Stimulated activated CD8-positive, alpha-beta memory T cell treated with anti-CD3 and anti-CD28 coated beads, Interleukin-15, amount 100 ng/mL, for 48 hours (primary cell): ENCODE measurements at regions not wholly inside any gene's neighbourhood (a gene's known extent, or its start where the extent isn't known, plus 50 kb on each side); places are given as distances from the start of the nearest gene placed in this dataset.
"Not testable (repeated sequence)": the region's sequence is repeated elsewhere in the genome, so short reads cannot be mapped to it uniquely, and the experiment has no call there.

Experiments
- DNase-seq, 2 donors: peaks; one replicate each; pipeline ENCODE4 v3.0.0-alpha.2; 2020; ENCODE audit warnings: low read depth in 2 of 2

DNA sequence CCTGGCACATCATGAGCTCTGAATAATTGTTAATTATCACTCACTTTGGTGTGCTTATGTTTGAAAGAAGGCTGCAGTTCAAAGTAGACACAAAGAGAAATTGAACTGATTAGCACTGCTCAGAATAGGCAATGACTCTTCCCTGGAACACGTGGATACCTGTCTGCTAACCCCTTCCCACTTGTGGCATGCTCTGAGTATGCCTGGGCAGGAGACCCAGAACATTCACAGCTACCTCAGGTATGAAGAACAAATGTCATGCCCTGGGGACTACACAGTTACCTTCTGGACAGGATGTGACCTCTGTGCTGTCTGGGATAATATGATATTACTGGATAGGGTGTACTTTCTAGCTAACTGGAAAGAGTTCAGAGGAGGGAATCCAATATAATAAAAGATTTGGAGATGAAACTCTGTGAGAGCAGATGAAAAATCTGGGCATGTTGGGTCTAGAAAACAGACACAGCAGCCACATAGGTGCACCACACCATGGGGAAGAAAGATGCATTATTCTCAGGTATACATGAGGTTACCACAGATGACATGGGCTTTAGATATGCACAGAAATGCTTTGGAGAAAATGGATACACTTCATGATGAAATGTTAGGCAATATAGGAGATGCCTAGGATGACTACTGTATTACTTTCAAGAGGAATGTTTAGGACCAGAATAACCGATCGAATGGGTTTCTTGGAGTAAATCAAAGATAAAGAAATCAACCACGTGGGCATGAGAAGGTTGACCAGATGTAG, 324.2 kb upstream of the PREP start:
- no peak for DNase-seq

- DNase-seq, result no peak
These were observed 312.0 kb upstream of the PREP start for GRCh38 chr6:105714846-105715245.

DNA sequence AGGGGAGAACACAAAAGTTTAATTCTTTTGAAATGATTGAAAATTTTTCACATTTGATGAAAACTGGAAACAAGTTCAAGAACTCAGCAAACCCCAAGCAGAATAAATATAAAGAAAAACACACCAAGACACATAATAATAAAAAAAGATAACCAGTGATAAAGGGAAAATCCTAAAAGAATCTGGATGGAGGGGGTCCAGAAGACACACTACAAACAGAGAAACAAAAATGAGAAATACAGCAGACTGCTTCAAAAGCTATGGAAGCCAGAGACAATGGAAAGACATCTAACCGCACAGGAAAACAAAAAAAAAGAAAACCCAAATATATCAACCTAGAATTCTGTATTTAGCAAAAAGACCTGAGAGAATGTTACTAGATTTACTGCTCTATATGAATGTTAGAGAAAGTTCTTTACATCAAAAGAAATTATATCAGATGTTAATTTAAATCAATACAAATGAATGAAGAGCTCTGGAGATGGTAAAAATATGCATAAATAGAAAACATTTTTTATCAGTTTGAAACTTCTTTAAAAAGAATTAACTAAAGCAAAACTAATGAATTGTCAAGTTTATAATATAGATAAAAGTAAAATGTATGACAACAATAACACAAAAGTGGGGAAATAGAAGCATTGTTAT, 310.7 kb upstream of the PREP start:
- DNase-seq, result no peak

DNA sequence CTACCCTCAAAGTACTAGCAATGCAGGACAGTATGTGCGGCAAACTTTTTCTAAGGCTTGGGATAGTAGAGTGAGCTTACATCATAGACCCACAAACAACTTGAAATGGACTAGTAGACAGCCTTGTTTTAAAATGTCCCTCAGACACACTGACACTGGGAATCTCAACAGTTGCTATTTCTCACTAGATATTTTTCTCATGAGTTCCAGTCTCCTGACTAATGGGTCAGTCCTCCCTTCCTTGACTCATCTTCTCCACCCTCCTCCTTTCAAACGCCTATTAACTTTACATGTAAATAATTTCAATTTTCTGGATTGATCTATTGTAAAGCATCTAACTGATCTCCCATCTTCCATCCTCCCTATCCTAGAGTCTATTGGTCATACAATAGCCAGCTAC, 308.3 kb upstream of the PREP start:
- no peak for DNase-seq

DNA sequence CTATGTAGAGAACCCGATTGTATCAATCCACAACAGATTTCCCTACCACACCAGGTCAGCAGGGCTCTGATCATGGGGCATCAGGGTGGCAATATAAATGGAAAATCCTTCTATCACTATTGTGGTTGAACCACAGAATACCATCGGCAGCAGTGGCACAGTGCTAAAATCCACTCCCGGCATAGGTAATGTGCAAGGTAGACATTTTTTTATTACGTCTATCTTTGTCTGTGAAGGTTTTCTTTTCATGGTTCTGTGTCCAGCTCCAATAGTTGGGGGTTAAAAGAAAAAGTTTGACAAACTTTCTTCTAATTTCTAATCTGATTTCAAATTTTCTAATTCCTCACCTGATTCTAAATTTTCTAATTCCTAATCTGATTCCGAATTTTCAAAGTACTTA, 302.7 kb upstream of the PREP start:
- DNase-seq, result no peak

- DNase-seq, result no peak
These were observed 292.6 kb upstream of the PREP start for GRCh38 chr6:105695461-105695860.

- DNase-seq, result no peak
These were observed 289.8 kb upstream of the PREP start for GRCh38 chr6:105692613-105693215.

DNA sequence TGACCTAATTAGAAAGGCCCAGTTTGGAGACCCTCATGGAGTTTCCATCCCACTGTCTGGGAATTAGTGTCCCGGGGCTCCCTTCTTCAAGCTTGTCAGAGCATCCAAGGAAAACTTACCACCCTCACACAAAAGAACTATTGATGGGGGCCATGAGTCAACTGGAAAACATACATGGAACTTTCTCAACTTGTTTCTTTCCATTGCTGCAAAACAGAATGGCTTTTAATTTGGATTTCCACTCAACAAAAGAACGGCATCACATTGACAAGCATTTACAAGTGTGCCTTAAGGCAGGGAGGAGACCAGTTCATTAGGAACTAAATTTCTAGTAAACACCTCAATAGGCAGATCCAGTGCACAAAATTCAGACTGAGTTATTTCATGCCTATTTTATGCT, 289.1 kb upstream of the PREP start:
- DNase-seq, result no peak

- no peak for DNase-seq
These were observed 288.2 kb upstream of the PREP start for GRCh38 chr6:105691081-105691480.

- no peak for DNase-seq
These were observed 285.7 kb upstream of the PREP start for GRCh38 chr6:105688573-105688972.

GRCh38 chr6:105686793-105687192, 283.9 kb upstream of the PREP start:
- DNase-seq, result not testable (repeated sequence)

- no peak for DNase-seq
These were observed 278.2 kb upstream of the PREP start for GRCh38 chr6:105681061-105681460.

GRCh38 chr6:105680131-105680530, 277.2 kb upstream of the PREP start:
- DNase-seq, result no peak

DNA sequence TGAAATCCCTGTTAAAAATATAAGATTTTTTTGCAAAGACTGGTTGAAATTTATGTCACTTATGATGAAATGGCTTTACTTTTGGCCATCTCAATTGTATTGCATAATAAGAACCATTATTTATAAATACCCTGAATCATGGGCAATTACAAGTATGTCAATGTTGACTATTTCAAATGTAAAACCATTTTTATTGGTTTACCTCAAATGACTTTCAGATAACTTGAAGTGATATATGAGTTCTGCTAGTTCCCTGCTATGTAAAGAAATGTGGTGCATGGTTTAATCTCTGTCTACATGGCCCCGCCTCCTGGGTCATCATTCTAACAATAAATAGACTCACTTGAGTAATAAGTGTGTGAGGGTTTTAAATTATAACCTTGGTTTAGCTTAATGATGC, 275.6 kb upstream of the PREP start:
- DNase-seq, result no peak

DNA sequence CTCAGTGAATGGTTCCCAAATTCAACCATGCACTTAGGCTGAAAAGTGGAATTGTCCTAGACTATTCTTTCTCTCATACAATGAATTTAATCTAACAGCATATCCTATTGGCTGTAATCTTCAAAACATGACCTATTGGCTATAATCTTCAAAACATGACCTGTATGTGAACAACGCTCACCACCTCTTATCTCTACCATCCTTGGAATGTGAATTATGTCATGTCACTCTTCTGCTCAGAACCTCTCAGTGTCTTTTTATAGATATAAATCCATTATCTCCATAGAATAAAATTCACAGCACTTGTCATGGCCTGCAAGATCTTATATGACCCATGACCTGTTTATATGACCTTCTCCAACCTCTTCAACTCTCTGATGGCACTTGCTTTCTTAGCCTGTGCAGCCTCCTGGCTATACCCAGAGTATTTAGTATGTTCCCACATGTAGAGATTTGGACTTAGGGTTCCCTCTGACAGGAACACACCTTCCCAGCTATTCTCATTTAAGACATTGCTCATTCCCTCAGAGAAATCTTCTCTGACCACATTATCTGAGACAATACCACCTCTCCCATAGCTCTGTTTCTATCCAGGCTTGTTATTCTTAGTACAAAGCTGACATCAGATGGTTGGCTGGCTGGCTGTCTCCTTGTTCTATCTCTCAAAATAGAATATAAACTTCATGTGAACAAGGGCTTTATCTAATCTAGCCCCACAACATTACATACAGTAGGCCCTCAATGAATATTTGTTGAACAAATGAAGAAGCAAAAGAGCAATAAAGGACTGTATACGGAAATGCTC, 275.0 kb upstream of the PREP start:
- DNase-seq, result no peak

GRCh38 chr6:105676857-105677256, 274.0 kb upstream of the PREP start:
- no peak for DNase-seq

DNA sequence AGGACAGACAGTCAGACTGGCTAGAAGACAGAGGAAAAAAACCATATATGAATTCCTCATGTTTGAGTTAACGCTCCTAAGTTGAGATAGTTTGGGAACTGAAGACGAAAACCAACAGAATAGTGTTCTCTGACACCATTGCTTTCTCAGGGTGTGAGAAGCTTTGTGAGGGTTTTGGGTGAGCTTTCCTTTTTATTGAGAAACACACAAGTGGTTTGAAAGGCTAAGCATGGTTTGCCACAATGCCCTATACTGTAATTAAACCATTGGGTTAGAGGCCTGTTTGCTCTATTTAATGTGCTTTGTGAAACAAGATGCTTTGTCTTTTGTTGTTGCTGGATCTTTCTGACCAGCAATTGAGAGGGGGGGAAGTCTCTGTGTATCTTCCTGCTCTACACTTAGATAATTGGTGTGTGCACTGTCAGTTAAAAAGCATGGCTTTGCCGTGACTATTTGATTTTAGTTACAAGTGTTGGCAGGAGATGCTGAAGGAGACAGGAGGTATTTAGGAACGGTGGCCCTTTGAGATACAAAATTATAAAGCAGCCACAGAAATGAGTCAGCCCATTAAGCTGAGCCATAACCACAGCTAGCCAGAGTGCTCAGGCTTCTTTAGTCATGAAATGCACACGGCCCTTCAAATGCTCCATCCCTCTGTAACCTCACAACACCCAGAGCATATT, 273.0 kb upstream of the PREP start:
- DNase-seq, result peak in 1 of 2 donors; percentile 4

GRCh38 chr6:105672856-105673538, 270.1 kb upstream of the PREP start:
- not testable (repeated sequence) for DNase-seq

- DNase-seq, result no peak
These were observed 266.4 kb upstream of the PREP start for GRCh38 chr6:105669232-105669631.

DNA sequence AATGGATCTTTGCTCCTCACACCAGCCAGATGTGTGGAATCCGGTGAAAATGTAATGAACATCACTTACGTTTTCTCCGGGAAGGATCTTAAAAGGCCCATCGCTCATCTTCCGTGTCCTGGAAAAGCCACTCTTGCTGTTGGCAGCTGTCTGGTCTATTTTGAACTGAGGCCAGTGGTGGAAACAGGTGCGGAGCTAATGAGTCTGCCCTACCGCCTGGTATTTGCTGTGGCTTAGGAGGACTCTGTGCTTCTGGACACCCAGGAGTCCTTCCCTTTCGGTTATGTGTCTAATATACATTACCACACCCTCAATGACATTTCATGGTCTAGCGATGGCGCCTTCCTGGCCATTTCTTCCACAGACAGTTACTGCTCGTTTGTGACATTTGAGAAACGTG, 264.2 kb upstream of the PREP start:
- no peak for DNase-seq

GRCh38 chr6:105664931-105665330, 262.0 kb upstream of the PREP start:
- no peak for DNase-seq
